A549 (cell line): ENCODE measurements at regions not wholly inside any gene's neighbourhood (a gene's known extent, or its start where the extent isn't known, plus 50 kb on each side); places are given as distances from the start of the nearest gene placed in this dataset.

Experiments used
- ATAC-seq, 2 experiments: fragments of 200-7000 bp in 1 of 2; fragments of >200 bp in 1 of 2; cut with Nextera tagmentation in 1 of 2; cut with Tn5 transposase in 1 of 2; 3 replicates each; pipeline versions ENCODE4 v1.8.0 to v1.9.1; 2018 to 2020; ENCODE audit warnings: mild to moderate bottlenecking in 1 of 2, moderate library complexity in 1 of 2
- CTCF ChIA-PET: fragments of 300-600 bp; sonication (Branson Sonifier 250); formaldehyde crosslinking; extraction: SDS; loops from one replicate; lab custom pipeline; 2021; ENCODE audit warnings: antibody characterized with exemption, inconsistent platforms; lab: Yijun Ruan, JAX
- POLR2A ChIA-PET: fragments of 350-600 bp; formaldehyde crosslinking; extraction: SDS; loops from one replicate; lab custom pipeline; 2021; ENCODE audit warnings: antibody characterized with exemption, inconsistent platforms; lab: Yijun Ruan, JAX
- DNase-seq, 2 experiments: peaks; one replicate each; pipeline versions ENCODE4 v3.0.0 to v3.0.0-alpha.2; 2011 to 2016; ENCODE audit warnings: low read depth in 1 of 2, low spot score in 1 of 2
- FAIRE-seq: peaks from 2 replicates; lab custom pipeline; 2011; peaks lifted over from hg19 to GRCh38; lab: Jason Lieb, UNC
- H3K27ac ChIP-seq, 2 experiments: fragments of >200 bp; sonication (Bioruptor Twin); formaldehyde crosslinking; 3 replicates each; pipeline ENCODE4 v1.5.1; 2016 to 2017
- H3K4me1 ChIP-seq: fragments of >200 bp; sonication (Bioruptor Twin); formaldehyde crosslinking; 3 replicates; pipeline ENCODE4 v1.6.1; 2016
- H3K4me2 ChIP-seq: fragments of >200 bp; sonication (Bioruptor Twin); formaldehyde crosslinking; 3 replicates; pipeline ENCODE4 v1.6.1; 2016
- H3K4me3 ChIP-seq: fragments of >200 bp; sonication (Bioruptor Twin); formaldehyde crosslinking; 3 replicates; pipeline ENCODE4 v1.5.1; 2016
- H3K9me3 ChIP-seq: fragments of >200 bp; sonication (Bioruptor Twin); formaldehyde crosslinking; 3 replicates; pipeline ENCODE4 v1.6.1; 2016
- CBX2 ChIP-seq: fragments of 200-600 bp; sonication (generic); IDR thresholded peaks from 2 replicates; pipeline ENCODE4 v1.6.1; 2016; ENCODE audit warnings: low read depth, mild to moderate bottlenecking, borderline replicate concordance
- CEBPB ChIP-seq, 2 experiments: fragments of >200 bp in 1 of 2; sonication (Bioruptor Twin) in 1 of 2; formaldehyde crosslinking in 1 of 2; IDR thresholded peaks; 2 replicates each; pipeline ENCODE4 v1.6.1; 2012 to 2016
- EHMT2 ChIP-seq: fragments of 200-600 bp; sonication (generic); IDR thresholded peaks from 2 replicates; pipeline ENCODE4 v1.6.1; 2016; ENCODE audit warnings: antibody characterized with exemption, low read depth, mild to moderate bottlenecking, moderate library complexity
- EP300 ChIP-seq, 2 experiments: fragments of >200 bp; sonication (Bioruptor Twin); formaldehyde crosslinking; IDR thresholded peaks; 2 replicates in 1 of 2; 3 replicates in 1 of 2; pipeline ENCODE4 v1.6.1; 2016 to 2017
- FOXS1 ChIP-seq: fragments of 250-450 bp; sonication (Bioruptor Pico); IDR thresholded peaks from 2 replicates; pipeline ENCODE4 v1.5.0; 2020; ENCODE audit warnings: mild to moderate bottlenecking, moderate library complexity
- GATA3 ChIP-seq: IDR thresholded peaks from 2 replicates; pipeline ENCODE4 v1.6.1; 2012; ENCODE audit warnings: borderline replicate concordance
- HEYL ChIP-seq: fragments of 250-450 bp; sonication (Bioruptor Pico); IDR thresholded peaks from 2 replicates; pipeline ENCODE4 v1.8.0; 2021; ENCODE audit warnings: mild to moderate bottlenecking, moderate library complexity
- HOXB5 ChIP-seq: fragments of 250-450 bp; sonication (Bioruptor Pico); IDR thresholded peaks from 2 replicates; pipeline ENCODE4 v1.5.0; 2020; ENCODE audit warnings: mild to moderate bottlenecking, moderate library complexity
- JUNB ChIP-seq: fragments of >200 bp; sonication (Bioruptor Twin); formaldehyde crosslinking; IDR thresholded peaks from 2 replicates; pipeline ENCODE4 v1.6.1; 2016
- KDM1A ChIP-seq: fragments of 200-600 bp; sonication (generic); IDR thresholded peaks from 2 replicates; pipeline ENCODE4 v1.6.1; 2016; ENCODE audit warnings: low read depth, mild to moderate bottlenecking
- MAFK ChIP-seq: fragments of 450-650 bp; IDR thresholded peaks from 2 replicates; pipeline ENCODE4 v1.6.1; 2014; ENCODE audit not compliant: partially characterized antibody
- PHF8 ChIP-seq: fragments of 200-600 bp; sonication (generic); IDR thresholded peaks from 2 replicates; pipeline ENCODE4 v1.6.1; 2016; ENCODE audit warnings: low read depth, mild to moderate bottlenecking, antibody characterized with exemption, moderate library complexity, borderline replicate concordance
- RARB ChIP-seq: fragments of 250-450 bp; sonication (Bioruptor Pico); IDR thresholded peaks from 2 replicates; pipeline ENCODE4 v1.8.0; 2021; ENCODE audit warnings: mild to moderate bottlenecking, moderate library complexity
- RNF2 ChIP-seq: fragments of 200-600 bp; sonication (generic); IDR thresholded peaks from 2 replicates; pipeline ENCODE4 v1.6.1; 2016; ENCODE audit warnings: low read depth, mild to moderate bottlenecking, antibody characterized with exemption, moderate library complexity, borderline replicate concordance
- SREBF2 ChIP-seq: fragments of 450-650 bp; IDR thresholded peaks from 2 replicates; pipeline ENCODE4 v1.6.1; 2014; ENCODE audit warnings: mild to moderate bottlenecking, moderate library complexity
- ZC3H11A ChIP-seq: fragments of 450-650 bp; IDR thresholded peaks from 2 replicates; pipeline ENCODE4 v1.6.1; 2014; ENCODE audit warnings: antibody characterized with exemption, mild to moderate bottlenecking
- ZFP36 ChIP-seq: fragments of 450-650 bp; IDR thresholded peaks from 2 replicates; pipeline ENCODE4 v1.6.1; 2014; ENCODE audit warnings: borderline replicate concordance; ENCODE audit not compliant: partially characterized antibody
- ZSCAN20 ChIP-seq: fragments of 250-450 bp; sonication (Bioruptor Pico); IDR thresholded peaks from 2 replicates; pipeline ENCODE4 v1.8.0; 2022; ENCODE audit warnings: mild to moderate bottlenecking, moderate library complexity
- WGBS: methylation state at CpG from one replicate; pipeline ENCODE4 v1.1.6; 2017; ENCODE audit errors: missing lambda C conversion rate; 5-methylcytosine and 5-hydroxymethylcytosine counted together
- TF ChIP-seq, protein P1 (sequence below): fragments of 250-450 bp; sonication (Bioruptor Pico); IDR thresholded peaks from 2 replicates; pipeline ENCODE4 v1.5.0; 2020; ENCODE audit warnings: low read depth, mild to moderate bottlenecking, moderate library complexity
- TF ChIP-seq, protein P2 (sequence below): fragments of >200 bp; sonication (Bioruptor Twin); formaldehyde crosslinking; IDR thresholded peaks from 3 replicates; pipeline ENCODE4 v1.6.1; 2016
- TF ChIP-seq, protein P3 (sequence below): fragments of 450-650 bp; IDR thresholded peaks from 2 replicates; pipeline ENCODE4 v1.6.1; 2014; ENCODE audit warnings: antibody characterized with exemption
- TF ChIP-seq, protein P4 (sequence below): IDR thresholded peaks from 2 replicates; pipeline ENCODE4 v1.6.1; 2012
- TF ChIP-seq, protein P5 (sequence below): fragments of 250-450 bp; sonication (Bioruptor Pico); IDR thresholded peaks from 2 replicates; pipeline ENCODE4 v1.5.0; 2021; ENCODE audit warnings: mild to moderate bottlenecking, moderate library complexity, borderline replicate concordance
- TF ChIP-seq, protein P6 (sequence below): IDR thresholded peaks from 2 replicates; pipeline ENCODE4 v1.6.1; 2012; ENCODE audit warnings: low read depth, borderline replicate concordance

DNA sequence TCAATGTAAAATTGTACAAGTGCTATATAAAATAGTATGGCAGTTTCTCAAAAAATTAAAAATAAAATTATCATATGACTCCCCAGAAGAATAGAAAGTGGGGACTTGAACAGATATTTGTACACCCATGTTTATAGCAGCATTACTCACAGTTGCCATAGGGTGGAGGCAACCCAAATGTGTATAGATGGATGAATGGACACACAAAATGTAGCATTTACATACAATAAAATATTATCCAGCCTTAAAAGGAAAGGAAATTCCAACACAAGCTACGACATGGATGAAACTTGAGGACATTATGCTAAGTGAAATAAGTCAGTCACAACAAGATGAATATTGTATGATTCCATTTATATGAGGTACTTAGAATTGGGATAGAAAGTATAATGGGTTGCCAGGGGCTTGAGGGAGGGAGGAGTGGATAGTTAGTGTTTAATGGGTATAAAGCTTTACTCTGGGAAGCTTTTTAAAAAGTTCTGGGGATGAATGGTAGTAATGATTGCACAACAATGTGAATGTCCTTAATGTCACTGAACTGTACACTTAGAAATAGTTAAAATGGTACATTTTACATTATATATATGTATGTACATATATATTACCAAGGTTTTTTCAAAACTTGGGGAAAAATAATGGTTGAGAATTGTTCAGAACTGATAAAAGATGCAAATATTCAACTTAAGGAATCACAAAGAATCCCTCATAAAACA, 53.0 kb upstream of the ADORA3 start:
- ChIA-PET CTCF (no interaction called here), POLR2A (no interaction called here)
- ATAC-seq (no peak), DNase-seq (no peak), FAIRE-seq (no peak)
- Histone ChIP-seq H3K4me2 (no peak overlapping the region), H3K4me3 (no peak overlapping the region), H3K9me3 (no peaks in the 10 kb centered on the region), H3K4me1 (peaks cover 2% of the 10 kb centered on the region; the same call in 1 of the 3 replicates), H3K27ac (no peak overlapping the region)
- TF ChIP-seq RNF2 (no peak), ZSCAN20 (CRISPR knock-in tag) (no peak), EHMT2 (no peak), HEYL (no peak), PHF8 (no peak), ZFP36 (no peak), CEBPB (IDR thresholded peaks at IDR 0.05) (no peak), ZC3H11A (no peak), CBX2 (no peak), RARB (CRISPR knock-in tag) (no peak), JUNB (no peak), EP300 (IDR thresholded peaks at IDR 0.05) (no peak), HOXB5 (CRISPR knock-in tag) (no peak), MAFK (no peak), SREBF2 (no peak)
- TF ChIP-seq, protein P1, sequence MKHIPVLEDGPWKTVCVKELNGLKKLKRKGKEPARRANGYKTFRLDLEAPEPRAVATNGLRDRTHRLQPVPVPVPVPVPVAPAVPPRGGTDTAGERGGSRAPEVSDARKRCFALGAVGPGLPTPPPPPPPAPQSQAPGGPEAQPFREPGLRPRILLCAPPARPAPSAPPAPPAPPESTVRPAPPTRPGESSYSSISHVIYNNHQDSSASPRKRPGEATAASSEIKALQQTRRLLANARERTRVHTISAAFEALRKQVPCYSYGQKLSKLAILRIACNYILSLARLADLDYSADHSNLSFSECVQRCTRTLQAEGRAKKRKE (CRISPR knock-in tag), result no peak
- TF ChIP-seq, protein P2, sequence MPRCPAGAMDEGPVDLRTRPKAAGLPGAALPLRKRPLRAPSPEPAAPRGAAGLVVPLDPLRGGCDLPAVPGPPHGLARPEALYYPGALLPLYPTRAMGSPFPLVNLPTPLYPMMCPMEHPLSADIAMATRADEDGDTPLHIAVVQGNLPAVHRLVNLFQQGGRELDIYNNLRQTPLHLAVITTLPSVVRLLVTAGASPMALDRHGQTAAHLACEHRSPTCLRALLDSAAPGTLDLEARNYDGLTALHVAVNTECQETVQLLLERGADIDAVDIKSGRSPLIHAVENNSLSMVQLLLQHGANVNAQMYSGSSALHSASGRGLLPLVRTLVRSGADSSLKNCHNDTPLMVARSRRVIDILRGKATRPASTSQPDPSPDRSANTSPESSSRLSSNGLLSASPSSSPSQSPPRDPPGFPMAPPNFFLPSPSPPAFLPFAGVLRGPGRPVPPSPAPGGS, result no peak
- TF ChIP-seq, protein P3, sequence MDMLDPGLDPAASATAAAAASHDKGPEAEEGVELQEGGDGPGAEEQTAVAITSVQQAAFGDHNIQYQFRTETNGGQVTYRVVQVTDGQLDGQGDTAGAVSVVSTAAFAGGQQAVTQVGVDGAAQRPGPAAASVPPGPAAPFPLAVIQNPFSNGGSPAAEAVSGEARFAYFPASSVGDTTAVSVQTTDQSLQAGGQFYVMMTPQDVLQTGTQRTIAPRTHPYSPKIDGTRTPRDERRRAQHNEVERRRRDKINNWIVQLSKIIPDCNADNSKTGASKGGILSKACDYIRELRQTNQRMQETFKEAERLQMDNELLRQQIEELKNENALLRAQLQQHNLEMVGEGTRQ, result no peak
- TF ChIP-seq, protein P4, sequence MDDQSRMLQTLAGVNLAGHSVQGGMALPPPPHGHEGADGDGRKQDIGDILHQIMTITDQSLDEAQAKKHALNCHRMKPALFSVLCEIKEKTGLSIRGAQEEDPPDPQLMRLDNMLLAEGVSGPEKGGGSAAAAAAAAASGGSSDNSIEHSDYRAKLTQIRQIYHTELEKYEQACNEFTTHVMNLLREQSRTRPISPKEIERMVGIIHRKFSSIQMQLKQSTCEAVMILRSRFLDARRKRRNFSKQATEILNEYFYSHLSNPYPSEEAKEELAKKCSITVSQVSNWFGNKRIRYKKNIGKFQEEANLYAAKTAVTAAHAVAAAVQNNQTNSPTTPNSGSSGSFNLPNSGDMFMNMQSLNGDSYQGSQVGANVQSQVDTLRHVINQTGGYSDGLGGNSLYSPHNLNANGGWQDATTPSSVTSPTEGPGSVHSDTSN, result no peak
- TF ChIP-seq, protein P5, sequence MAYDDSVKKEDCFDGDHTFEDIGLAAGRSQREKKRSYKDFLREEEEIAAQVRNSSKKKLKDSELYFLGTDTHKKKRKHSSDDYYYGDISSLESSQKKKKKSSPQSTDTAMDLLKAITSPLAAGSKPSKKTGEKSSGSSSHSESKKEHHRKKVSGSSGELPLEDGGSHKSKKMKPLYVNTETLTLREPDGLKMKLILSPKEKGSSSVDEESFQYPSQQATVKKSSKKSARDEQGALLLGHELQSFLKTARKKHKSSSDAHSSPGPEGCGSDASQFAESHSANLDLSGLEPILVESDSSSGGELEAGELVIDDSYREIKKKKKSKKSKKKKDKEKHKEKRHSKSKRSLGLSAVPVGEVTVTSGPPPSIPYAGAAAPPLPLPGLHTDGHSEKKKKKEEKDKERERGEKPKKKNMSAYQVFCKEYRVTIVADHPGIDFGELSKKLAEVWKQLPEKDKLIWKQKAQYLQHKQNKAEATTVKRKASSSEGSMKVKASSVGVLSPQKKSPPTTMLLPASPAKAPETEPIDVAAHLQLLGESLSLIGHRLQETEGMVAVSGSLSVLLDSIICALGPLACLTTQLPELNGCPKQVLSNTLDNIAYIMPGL (CRISPR knock-in tag), result no peak
- 62% methylated on average over 1 of the region's 1 CpG for WGBS

DNA sequence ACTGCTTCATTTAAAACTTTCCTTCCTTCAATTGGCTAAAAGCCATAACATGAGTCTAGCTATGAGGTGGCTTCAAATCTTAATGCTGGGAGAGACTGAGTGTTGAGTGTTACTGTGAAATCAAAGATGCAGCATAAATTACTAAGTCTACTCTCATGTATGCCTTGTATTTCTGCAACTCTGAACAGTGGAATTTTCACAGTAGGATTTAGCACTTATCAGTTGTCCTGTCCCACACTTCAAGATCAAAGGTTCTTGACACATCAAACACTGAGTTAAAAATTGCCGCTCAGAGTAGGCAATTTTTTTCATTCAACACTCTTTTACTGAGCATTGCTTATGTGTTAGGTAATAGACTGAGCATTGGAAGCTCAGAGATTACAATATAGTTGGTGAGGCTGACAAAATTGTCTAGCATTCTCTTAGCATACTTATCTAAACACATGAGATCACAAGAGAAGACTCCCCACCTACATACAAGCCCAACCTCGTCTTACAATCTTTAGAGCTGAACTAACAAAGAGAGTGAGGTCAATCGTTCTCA, 56.4 kb upstream of the ADORA3 start:
- TF ChIP-seq, protein P6, sequence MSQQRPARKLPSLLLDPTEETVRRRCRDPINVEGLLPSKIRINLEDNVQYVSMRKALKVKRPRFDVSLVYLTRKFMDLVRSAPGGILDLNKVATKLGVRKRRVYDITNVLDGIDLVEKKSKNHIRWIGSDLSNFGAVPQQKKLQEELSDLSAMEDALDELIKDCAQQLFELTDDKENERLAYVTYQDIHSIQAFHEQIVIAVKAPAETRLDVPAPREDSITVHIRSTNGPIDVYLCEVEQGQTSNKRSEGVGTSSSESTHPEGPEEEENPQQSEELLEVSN, result no peak
- TF ChIP-seq HEYL (no peak), KDM1A (no peak), CBX2 (no peak), GATA3 (no peak), EP300 (IDR thresholded peaks at IDR 0.05) (no peak), RARB (CRISPR knock-in tag) (no peak), FOXS1 (CRISPR knock-in tag) (no peak)
- CTCF ChIA-PET, result interaction anchor here (1.3 kb wide), 1 partner anchor 33 kb away, joined by 5 read pairs; no protein-coding TSS in a partner anchor
- H3K4me1 ChIP-seq, result peaks cover 10% of the 10 kb centered on the region
- ATAC-seq (no peak; a peak in 1 of 6 replicates), DNase-seq (no peak), FAIRE-seq (no peak)
- H3K27ac ChIP-seq, result no peak overlapping the region
- H3K9me3 ChIP-seq, result no peaks in the 10 kb centered on the region
- H3K4me2 ChIP-seq, result no peak overlapping the region
- WGBS, result 39% methylated on average over 3 of the region's 3 CpGs
- POLR2A ChIA-PET, result no interaction called here
- no peak overlapping the region for H3K4me3 ChIP-seq
